Femur (tissue), 1 donor: ENCODE measurements at regions not wholly inside any gene's neighbourhood (a gene's known extent, or its start where the extent isn't known, plus 50 kb on each side); places are given as distances from the start of the nearest gene placed in this dataset.
"Not testable (repeated sequence)": the region's sequence is repeated elsewhere in the genome, so short reads cannot be mapped to it uniquely, and the experiment has no call there.

Experiments
- DNase-seq: peaks from one replicate; pipeline ENCODE4 v3.0.0-alpha.2; 2017

GRCh38 chr16:55017321-55017720, 86.7 kb downstream of the IRX5 start:
- DNase-seq: no peak

- DNase-seq: no peak
These were observed 88.2 kb downstream of the IRX5 start for GRCh38 chr16:55018881-55019280.

- DNase-seq: no peak
These were observed 88.9 kb downstream of the IRX5 start for GRCh38 chr16:55019419-55020131.

GRCh38 chr16:55021595-55022475, 91.2 kb downstream of the IRX5 start:
- DNase-seq: peak; percentile 63

GRCh38 chr16:55027260-55027659, 96.6 kb downstream of the IRX5 start:
- not testable (repeated sequence) for DNase-seq

- DNase-seq: no peak
These were observed 98.8 kb downstream of the IRX5 start for GRCh38 chr16:55029509-55029908.

- DNase-seq: no peak
These were observed 100.3 kb downstream of the IRX5 start for GRCh38 chr16:55030944-55031343.

DNA sequence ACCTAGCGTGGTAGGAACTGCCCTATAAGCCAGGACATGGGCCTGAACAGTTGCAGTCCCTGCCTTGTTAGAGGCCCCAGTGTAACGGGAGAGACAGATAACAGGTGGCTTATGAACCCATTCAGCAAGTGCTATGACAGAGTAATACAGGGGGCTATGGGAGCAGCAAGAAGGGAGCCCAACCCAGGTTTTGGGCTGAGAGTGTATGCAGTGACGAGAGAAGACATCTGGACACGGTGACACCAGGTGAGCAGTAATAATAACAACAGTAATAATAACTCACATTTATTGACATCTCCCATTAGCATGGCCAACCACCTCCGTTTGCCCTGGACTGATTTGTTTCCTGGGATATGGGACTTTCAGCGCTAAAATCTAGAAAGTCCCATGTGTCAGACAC, 100.8 kb downstream of the IRX5 start:
- DNase-seq: no peak

DNA sequence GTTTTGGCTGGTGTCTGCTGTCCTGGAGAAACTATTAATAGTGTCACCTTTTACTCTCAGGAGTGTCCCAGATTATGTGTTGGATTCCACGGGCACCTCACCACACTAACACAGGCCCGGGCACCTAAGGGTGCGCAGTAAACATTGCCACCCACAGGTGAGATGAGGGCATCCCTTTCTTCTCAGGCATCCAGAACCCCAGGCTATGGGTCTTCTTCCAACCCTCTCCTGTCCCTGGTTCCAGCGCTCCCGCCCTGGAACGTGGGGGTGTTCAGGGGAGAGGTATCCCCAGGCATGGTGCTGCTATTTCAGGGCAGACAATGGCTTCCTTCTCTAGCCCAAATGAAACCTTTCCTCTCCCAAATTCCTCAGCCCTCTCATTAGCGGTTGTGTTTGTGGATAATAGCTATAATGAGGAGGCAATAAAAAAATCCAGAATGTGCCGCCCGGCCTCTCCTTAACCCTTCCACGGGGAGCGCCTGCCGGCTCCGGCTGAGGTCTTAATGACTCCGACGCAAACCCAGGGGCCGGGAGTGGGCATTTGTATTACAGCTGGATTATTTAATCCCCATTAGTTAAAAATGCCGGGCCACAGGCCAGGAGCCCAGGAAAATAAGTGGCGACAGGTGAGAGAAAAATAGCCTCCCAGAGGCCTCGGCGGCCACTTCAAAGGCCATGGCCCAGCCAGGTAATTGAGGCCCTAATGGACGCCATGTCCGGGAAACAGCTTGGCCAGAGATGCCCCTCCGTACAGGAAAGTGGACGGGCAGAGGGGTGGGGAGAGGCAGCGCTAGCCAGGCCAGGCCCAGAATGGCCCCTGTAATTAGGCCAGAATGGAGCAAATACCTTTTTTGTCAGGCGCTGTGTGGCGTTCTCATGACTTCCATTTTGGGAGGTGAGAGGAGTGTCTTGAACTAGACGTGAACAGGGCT, 102.8 kb downstream of the IRX5 start:
- no peak for DNase-seq

GRCh38 chr16:55035029-55035428, 104.4 kb downstream of the IRX5 start:
- no peak for DNase-seq

GRCh38 chr16:55035956-55036355, 105.3 kb downstream of the IRX5 start:
- peak; percentile 39 for DNase-seq

DNA sequence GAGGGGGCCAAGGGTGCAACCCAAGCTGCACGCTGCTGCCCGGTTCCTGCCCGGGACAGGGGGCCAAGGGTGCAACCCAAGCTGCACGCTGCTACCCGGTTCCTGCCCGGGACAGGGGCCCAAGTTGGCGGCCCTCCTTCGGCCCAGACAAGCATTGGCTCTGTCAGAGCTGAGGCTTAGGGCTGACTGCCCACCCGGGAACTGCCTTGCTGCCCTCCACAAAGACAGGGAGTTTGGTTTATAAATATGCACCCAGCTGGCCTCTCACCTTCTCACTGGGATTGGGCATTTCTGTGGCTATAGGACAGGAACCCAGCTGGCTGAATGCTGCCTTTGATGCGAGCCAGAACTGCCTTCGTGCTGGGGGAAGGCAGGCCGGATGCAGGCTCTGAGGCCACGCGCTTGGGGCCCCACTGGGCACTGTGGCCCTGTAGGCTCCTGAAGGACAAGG, 105.7 kb downstream of the IRX5 start:
- peak; percentile 39 for DNase-seq

GRCh38 chr16:55037046-55037445, 106.4 kb downstream of the IRX5 start:
- DNase-seq: peak; percentile 46

- no peak for DNase-seq
These were observed 107.3 kb downstream of the IRX5 start for GRCh38 chr16:55037966-55038365.

GRCh38 chr16:55039042-55039441, 108.4 kb downstream of the IRX5 start:
- no peak for DNase-seq

DNA sequence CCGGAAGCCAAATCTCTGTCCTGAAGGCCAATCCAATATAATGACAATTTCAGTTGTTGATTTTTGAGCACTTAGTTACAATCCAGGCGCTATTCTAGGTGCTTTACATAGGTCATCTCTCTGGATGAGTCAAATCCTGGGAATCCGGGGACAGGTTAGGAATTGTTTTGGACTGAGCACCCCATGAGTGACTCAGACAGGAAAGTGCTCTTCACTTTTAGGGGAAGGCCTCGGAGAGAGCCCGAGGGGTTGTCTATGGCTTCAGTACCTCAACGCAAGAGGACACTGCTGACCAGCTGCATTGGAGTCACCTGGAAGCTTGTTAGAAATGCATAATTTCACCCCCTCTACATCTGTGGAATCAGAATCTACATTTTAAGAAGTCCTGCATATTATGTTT, 108.8 kb downstream of the IRX5 start:
- DNase-seq: no peak

DNA sequence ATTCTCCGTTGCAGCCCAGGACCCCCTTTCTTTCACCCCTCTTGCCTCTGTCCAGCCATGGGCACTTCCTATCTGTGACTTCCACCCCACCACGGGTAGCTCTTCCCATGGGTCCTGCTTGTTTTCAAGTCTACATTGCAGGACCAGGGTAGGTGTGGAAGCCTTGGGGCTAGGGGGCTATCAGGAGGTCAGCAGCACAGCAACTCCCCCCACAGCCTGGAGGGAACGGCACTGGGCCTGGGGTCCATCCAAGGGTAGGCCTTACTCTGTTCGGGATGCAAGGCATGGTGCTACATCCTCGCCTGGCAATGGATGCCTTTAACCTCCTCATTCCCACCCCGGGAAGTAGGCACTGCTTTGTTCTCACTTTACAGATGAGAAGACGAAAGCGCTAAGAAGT, 109.3 kb downstream of the IRX5 start:
- no peak for DNase-seq

DNA sequence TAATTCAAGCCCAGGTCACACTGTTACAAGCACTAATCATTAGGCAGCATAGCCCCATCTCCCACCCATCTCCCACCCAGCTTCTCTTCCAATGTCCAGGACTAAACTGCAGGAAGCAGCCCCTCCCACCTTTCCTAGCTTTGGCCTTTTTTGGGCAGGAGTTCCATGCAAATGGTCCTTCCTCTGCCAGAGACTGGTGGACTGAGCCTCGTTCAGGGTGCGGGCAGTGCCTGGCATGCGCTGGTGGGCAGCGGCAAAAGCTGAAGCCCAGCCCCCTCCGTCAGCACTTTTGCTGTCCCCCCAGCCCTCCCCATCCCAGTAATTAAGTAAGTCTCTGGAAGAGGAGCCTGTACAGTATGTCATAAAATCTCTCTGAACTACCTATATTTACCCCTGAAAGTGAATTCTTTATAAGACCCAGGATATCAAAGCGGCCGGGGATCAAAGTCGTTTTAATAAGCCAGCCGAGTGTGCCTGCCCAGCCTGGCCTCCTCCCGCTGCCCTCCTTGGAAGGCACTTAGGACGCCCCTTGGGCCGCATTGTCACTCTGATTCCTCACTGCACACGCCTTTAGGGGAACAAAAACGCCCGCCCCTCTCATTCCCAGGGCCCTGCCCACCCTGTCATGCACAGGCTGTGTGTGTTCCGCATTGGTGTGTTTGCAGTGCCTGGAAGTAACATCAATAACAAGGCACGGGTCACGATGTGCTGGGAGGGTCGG, 109.9 kb downstream of the IRX5 start:
- no peak for DNase-seq

GRCh38 chr16:55041540-55042234, 111.0 kb downstream of the IRX5 start:
- DNase-seq: no peak

GRCh38 chr16:55042556-55043432, 112.1 kb downstream of the IRX5 start:
- no peak for DNase-seq

GRCh38 chr16:55043499-55043898, 112.8 kb downstream of the IRX5 start:
- no peak for DNase-seq
